Esophagus muscularis mucosa (tissue), 4 donors: ENCODE measurements at regions not wholly inside any gene's neighbourhood (a gene's known extent, or its start where the extent isn't known, plus 50 kb on each side); places are given as distances from the start of the nearest gene placed in this dataset.

Experiments used
- DNase-seq: peaks from one replicate; pipeline ENCODE4 v3.0.0-alpha.2; 2017; ENCODE audit errors: extremely low spot score
- H3K27ac ChIP-seq, 4 donors: fragments of 200-600 bp; sonication (generic); replicated peaks in 1 of 4; 1 replicate in 3 of 4; 2 replicates in 1 of 4; pipeline ENCODE4 v1.5.1; 2016 to 2019; ENCODE audit warnings: mild to moderate bottlenecking in 1 of 4
- H3K27me3 ChIP-seq, 4 donors: fragments of 200-600 bp; sonication (generic); one replicate each; pipeline versions ENCODE4 v1.5.1 to v1.6.0; 2016 to 2019
- H3K36me3 ChIP-seq, 4 donors: fragments of 200-600 bp; sonication (generic); one replicate each; pipeline ENCODE4 v1.5.1; 2016 to 2019
- H3K4me1 ChIP-seq, 4 donors: fragments of 200-600 bp; sonication (generic); one replicate each; pipeline ENCODE4 v1.5.1; 2016 to 2019
- H3K4me3 ChIP-seq, 4 donors: fragments of 200-600 bp; sonication (generic); 1 replicate in 2 of 4; 2 replicates in 2 of 4; pipeline ENCODE4 v1.5.1; 2016 to 2019; ENCODE audit warnings: mild to moderate bottlenecking in 4 of 4, moderate library complexity in 1 of 4
- H3K9me3 ChIP-seq, 4 donors: fragments of 200-600 bp; sonication (generic); 1 replicate in 3 of 4; 2 replicates in 1 of 4; pipeline ENCODE4 v1.5.1; 2016 to 2019
- CTCF ChIP-seq, 3 experiments: fragments of 200-600 bp in 2 of 3; fragments of 450-650 bp in 1 of 3; sonication (generic) in 2 of 3; IDR thresholded peaks; one replicate each; pipeline ENCODE4 v1.5.1; 2017 to 2019; ENCODE audit warnings: antibody characterized with exemption in 3 of 3, mild to moderate bottlenecking in 2 of 3, moderate library complexity in 1 of 3
- EP300 ChIP-seq: sonication (generic); formaldehyde crosslinking; IDR thresholded peaks from one replicate; pipeline ENCODE4 v1.6.1; 2017; ENCODE audit warnings: antibody characterized with exemption
- POLR2A ChIP-seq: fragments of 450-650 bp; IDR thresholded peaks from one replicate; pipeline ENCODE4 v1.6.1; 2017; ENCODE audit warnings: antibody characterized with exemption, moderate library complexity, mild to moderate bottlenecking, low read depth
- POLR2AphosphoS5 ChIP-seq, 2 donors: sonication (generic); formaldehyde crosslinking; IDR thresholded peaks; one replicate each; pipeline ENCODE4 v1.6.1; 2017; ENCODE audit warnings: antibody characterized with exemption in 2 of 2
- WGBS: methylation state at CpG from one replicate; pipeline ENCODE4 v1.1.5; 2018; 5-methylcytosine and 5-hydroxymethylcytosine counted together
- intact Hi-C: fragments of 100-400 bp; cut with DNase I; formaldehyde crosslinking; loops from one replicate; pipeline ENCODE4 v1.15.1; 2023

GRCh38 chr16:85537331-85537788, 75.8 kb upstream of the GSE1 start:
- peaks cover 0 to 11% (median 3%) of the 10 kb centered on the region in 4 donors for H3K9me3 ChIP-seq
- H3K4me1 ChIP-seq: peaks cover 27 to 48% (median 31%) of the 10 kb centered on the region in 4 donors
- H3K27ac ChIP-seq: no peak overlapping the region
- no peak for DNase-seq
- H3K27me3 ChIP-seq: no peaks in the 10 kb centered on the region
- H3K36me3 ChIP-seq: no peaks in the 10 kb centered on the region
- intact Hi-C loops: no loop called here
- TF ChIP-seq POLR2A (no peak), CTCF (IDR thresholded peaks at IDR 0.05) (no peak), EP300 (no peak), POLR2AphosphoS5 (IDR thresholded peaks at IDR 0.05) (no peak)
- H3K4me3 ChIP-seq: no peak overlapping the region
- 97% methylated on average over 6 of the region's 16 CpGs for WGBS

DNA sequence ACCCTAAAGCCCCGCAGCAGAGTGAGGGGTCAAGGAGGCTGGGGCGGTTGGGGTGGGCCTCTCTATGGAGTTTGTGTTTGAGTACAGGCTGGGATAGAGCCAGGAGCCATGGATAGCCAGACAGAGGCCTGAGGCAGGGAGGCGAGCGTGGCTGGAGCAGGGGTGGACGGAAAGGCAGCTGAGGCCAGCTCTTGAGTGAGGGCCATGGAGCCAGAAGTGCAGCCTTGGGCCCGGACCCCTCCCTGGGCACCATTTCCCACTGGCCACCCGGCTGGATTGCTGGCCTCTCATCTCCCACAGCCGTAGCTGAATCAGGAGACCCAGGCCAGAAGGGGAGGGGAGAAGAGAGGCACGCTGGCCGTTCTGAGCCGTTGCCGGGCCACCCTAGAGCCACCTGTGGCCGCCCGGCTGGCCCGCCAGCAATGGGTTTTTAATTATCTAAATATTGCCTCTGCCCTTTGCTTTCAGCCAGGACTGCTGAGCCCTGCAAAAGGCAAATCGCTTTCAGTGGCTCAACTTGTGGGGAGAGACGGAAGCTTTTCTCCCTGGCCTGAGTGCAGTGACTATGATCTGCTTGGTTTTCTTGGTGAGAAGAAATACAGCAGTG, 75.2 kb upstream of the GSE1 start:
- TF ChIP-seq POLR2A: no peak
- TF ChIP-seq POLR2AphosphoS5 (IDR thresholded peaks at IDR 0.05): no peak
- DNase-seq: no peak
- no peaks in the 10 kb centered on the region for H3K36me3 ChIP-seq
- no peak overlapping the region for H3K27ac ChIP-seq
- WGBS: 81% methylated on average over 17 of the region's 17 CpGs
- no peak overlapping the region for H3K4me3 ChIP-seq
- peaks cover 27 to 51% (median 33%) of the 10 kb centered on the region in 4 donors for H3K4me1 ChIP-seq
- intact Hi-C loops: no loop called here
- H3K27me3 ChIP-seq: no peaks in the 10 kb centered on the region
- peaks cover 0 to 11% (median 3%) of the 10 kb centered on the region in 4 donors for H3K9me3 ChIP-seq

DNA sequence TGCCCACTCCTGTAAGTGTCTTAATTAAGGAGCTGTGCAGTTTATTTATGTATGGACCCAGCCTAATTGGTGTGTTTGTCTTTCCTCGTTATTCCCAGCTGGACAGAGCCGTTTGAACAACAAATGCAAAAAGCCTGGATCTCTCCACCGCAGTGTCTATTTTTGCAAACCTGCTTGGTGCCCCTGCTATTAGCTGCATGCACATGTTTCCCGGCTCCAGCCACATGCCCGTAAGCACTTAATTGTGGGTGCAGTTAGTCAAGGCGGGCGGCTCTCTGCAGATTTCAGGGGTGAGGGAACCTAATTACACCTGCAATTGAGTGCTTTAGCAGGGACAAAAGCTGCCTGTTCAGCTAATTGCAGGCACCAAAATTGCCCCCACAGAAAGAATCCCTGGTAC, 74.0 kb upstream of the GSE1 start:
- H3K4me3 ChIP-seq: no peak overlapping the region
- intact Hi-C loops: no loop called here
- no peaks in the 10 kb centered on the region for H3K27me3 ChIP-seq
- no peak overlapping the region for H3K27ac ChIP-seq
- WGBS: 98% methylated on average over 7 of the region's 7 CpGs
- DNase-seq: no peak
- H3K36me3 ChIP-seq: no peaks in the 10 kb centered on the region
- peaks cover 0 to 11% (median 3%) of the 10 kb centered on the region in 4 donors for H3K9me3 ChIP-seq
- TF ChIP-seq POLR2AphosphoS5 (IDR thresholded peaks at IDR 0.05): no peak
- TF ChIP-seq EP300: no peak
- TF ChIP-seq POLR2A: no peak
- TF ChIP-seq CTCF (IDR thresholded peaks at IDR 0.05): no peak
- H3K4me1 ChIP-seq: peaks cover 27 to 51% (median 33%) of the 10 kb centered on the region in 4 donors

DNA sequence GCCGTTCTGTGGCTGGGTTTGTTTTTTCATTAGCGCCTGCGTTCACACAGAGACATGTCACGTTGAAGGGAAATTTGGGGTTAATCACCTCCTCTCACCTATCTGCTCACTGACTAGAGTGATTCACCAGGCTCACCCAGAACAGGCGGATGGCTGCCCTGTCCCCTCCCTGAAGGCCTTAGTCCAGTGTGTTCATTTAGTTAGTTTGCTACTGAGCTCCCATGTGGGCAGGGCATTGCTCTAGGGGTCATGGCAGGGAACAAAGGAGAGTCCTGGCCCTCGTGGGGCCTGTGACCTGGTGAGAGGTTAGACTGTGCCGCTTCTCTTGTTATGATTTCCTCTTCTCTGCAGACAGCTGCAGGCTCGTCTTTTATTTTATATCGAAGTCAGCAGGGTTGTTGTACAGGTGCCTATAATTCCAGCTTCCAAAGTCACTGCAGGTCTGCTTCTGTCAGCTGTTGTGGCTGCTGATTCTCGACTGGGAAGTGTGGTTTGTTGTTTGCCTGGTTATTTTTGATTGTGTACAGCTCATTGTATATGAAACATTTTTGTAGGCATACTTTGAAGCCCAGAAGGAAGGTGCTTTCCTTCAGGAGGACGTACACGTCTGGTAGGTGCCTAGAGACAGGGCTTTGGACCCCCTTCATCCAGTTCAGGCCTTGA, 73.4 kb upstream of the GSE1 start:
- no peak for DNase-seq
- Histone ChIP-seq H3K9me3 (peaks cover 0 to 11% (median 3%) of the 10 kb centered on the region in 4 donors), H3K27me3 (no peaks in the 10 kb centered on the region), H3K4me3 (no peak overlapping the region), H3K36me3 (no peaks in the 10 kb centered on the region), H3K4me1 (peaks cover 27 to 54% (median 32%) of the 10 kb centered on the region in 4 donors), H3K27ac (no peak overlapping the region)
- TF ChIP-seq CTCF (IDR thresholded peaks at IDR 0.05): no peak
- no peak for TF ChIP-seq POLR2A
- no peak for TF ChIP-seq EP300
- TF ChIP-seq POLR2AphosphoS5 (IDR thresholded peaks at IDR 0.05): no peak
- 95% methylated on average over 12 of the region's 12 CpGs for WGBS
- intact Hi-C loops: no loop called here

GRCh38 chr16:85541181-85541580, 71.9 kb upstream of the GSE1 start:
- DNase-seq: no peak
- H3K9me3 ChIP-seq: peaks cover 0 to 11% (median 3%) of the 10 kb centered on the region in 4 donors
- no peak overlapping the region for H3K27ac ChIP-seq
- 92% methylated on average over 5 of the region's 8 CpGs for WGBS
- H3K4me3 ChIP-seq: no peak overlapping the region
- H3K36me3 ChIP-seq: no peaks in the 10 kb centered on the region
- peaks cover 13 to 45% (median 18%) of the 10 kb centered on the region in 4 donors for H3K4me1 ChIP-seq
- TF ChIP-seq POLR2A (no peak), POLR2AphosphoS5 (IDR thresholded peaks at IDR 0.05) (no peak), CTCF (IDR thresholded peaks at IDR 0.05) (no peak), EP300 (no peak)
- H3K27me3 ChIP-seq: no peaks in the 10 kb centered on the region
- intact Hi-C loops: no loop called here
